ENCODE measurements at regions not wholly inside any gene's neighbourhood (a gene's known extent, or its start where the extent isn't known, plus 50 kb on each side); places are given as distances from the start of the nearest gene placed in this dataset.

- no peak overlapping the region for H3K27ac Mint-ChIP-seq (ENCODE audit: unreplicated experiment)
- no TSS peak for BruUV-seq (replicated peaks)
- Histone ChIP-seq H3K27me3 (replicated peaks; ENCODE audit: control insufficient read depth, insufficient read depth, low read length) (no peaks in the 10 kb centered on the region), H3K4me1 (no peaks in the 10 kb centered on the region), H3K36me3 (ENCODE audit: control insufficient read depth, insufficient read depth, low read length) (no peaks in the 10 kb centered on the region), H3K4me3 (ENCODE audit: low read depth, low read length) (no peak overlapping the region), H3K9me3 (no peaks in the 10 kb centered on the region)
- no peaks in the 10 kb centered on the region for H3K36me3 Mint-ChIP-seq (ENCODE audit: insufficient read depth, unreplicated experiment)
- TF ChIP-seq CTCF (IDR thresholded peaks at IDR 0.05; ENCODE audit: insufficient read depth in 1 of 2, low read depth in 1 of 2, low read length in 1 of 2, severe bottlenecking in 1 of 2, unreplicated experiment in 1 of 2), result no peak
- peaks cover 15% of the 10 kb centered on the region for H3K27me3 Mint-ChIP-seq (ENCODE audit: insufficient read depth, unreplicated experiment)
- ChIA-PET CTCF (no interaction called here), POLR2A (no interaction called here)
- H3K4me1 Mint-ChIP-seq (ENCODE audit: low read depth, unreplicated experiment), result no peaks in the 10 kb centered on the region
- DNase-seq, result no peak
- no peak overlapping the region for H3K4me3 Mint-ChIP-seq (ENCODE audit: unreplicated experiment)
- no peaks in the 10 kb centered on the region for H3K9me3 Mint-ChIP-seq (ENCODE audit: unreplicated experiment)
- intact Hi-C loops (cut with micrococcal nuclease; ENCODE audit: unreplicated experiment), result no loop called here
Observed at GRCh38 chr7:136179154-136179553, 202.0 kb upstream of the MTPN start.

GRCh38 chr7:136174477-136175125 lies 197.4 kb upstream of the MTPN start:
- no peaks in the 10 kb centered on the region for H3K27me3 Mint-ChIP-seq (ENCODE audit: insufficient read depth, unreplicated experiment)
- no peaks in the 10 kb centered on the region for H3K4me1 Mint-ChIP-seq (ENCODE audit: low read depth, unreplicated experiment)
- Histone ChIP-seq H3K27me3 (replicated peaks; ENCODE audit: control insufficient read depth, insufficient read depth, low read length) (no peaks in the 10 kb centered on the region), H3K36me3 (ENCODE audit: control insufficient read depth, insufficient read depth, low read length) (no peaks in the 10 kb centered on the region), H3K4me1 (no peaks in the 10 kb centered on the region), H3K4me3 (ENCODE audit: low read depth, low read length) (no peak overlapping the region), H3K9me3 (no peaks in the 10 kb centered on the region)
- intact Hi-C loops (cut with micrococcal nuclease; ENCODE audit: unreplicated experiment), result no loop called here
- H3K27ac Mint-ChIP-seq (ENCODE audit: unreplicated experiment), result no peak overlapping the region
- no peak for DNase-seq
- BruUV-seq (replicated peaks), result no TSS peak
- no peaks in the 10 kb centered on the region for H3K36me3 Mint-ChIP-seq (ENCODE audit: insufficient read depth, unreplicated experiment)
- TF ChIP-seq CTCF (IDR thresholded peaks at IDR 0.05; ENCODE audit: insufficient read depth in 1 of 2, low read depth in 1 of 2, low read length in 1 of 2, severe bottlenecking in 1 of 2, unreplicated experiment in 1 of 2), result no peak
- H3K9me3 Mint-ChIP-seq (ENCODE audit: unreplicated experiment), result no peaks in the 10 kb centered on the region
- ChIA-PET POLR2A (no interaction called here), CTCF (no interaction called here)
- no peak overlapping the region for H3K4me3 Mint-ChIP-seq (ENCODE audit: unreplicated experiment)

GRCh38 chr7:136173874-136174273 lies 196.7 kb upstream of the MTPN start:
- H3K4me1 ChIP-seq, result no peaks in the 10 kb centered on the region
- H3K36me3 ChIP-seq (ENCODE audit: control insufficient read depth, insufficient read depth, low read length), result no peaks in the 10 kb centered on the region
- POLR2A ChIA-PET, result no interaction called here
- intact Hi-C loops (cut with micrococcal nuclease; ENCODE audit: unreplicated experiment), result no loop called here
- H3K27me3 ChIP-seq (replicated peaks; ENCODE audit: control insufficient read depth, insufficient read depth, low read length), result no peaks in the 10 kb centered on the region
- Mint-ChIP-seq H3K4me3 (ENCODE audit: unreplicated experiment) (no peak overlapping the region), H3K36me3 (ENCODE audit: insufficient read depth, unreplicated experiment) (no peaks in the 10 kb centered on the region), H3K27ac (ENCODE audit: unreplicated experiment) (no peak overlapping the region), H3K4me1 (ENCODE audit: low read depth, unreplicated experiment) (no peaks in the 10 kb centered on the region), H3K9me3 (ENCODE audit: unreplicated experiment) (no peaks in the 10 kb centered on the region), H3K27me3 (ENCODE audit: insufficient read depth, unreplicated experiment) (peaks cover 2% of the 10 kb centered on the region)
- no peaks in the 10 kb centered on the region for H3K9me3 ChIP-seq
- BruUV-seq (replicated peaks), result no TSS peak
- CTCF ChIA-PET, result no interaction called here
- DNase-seq, result no peak
- TF ChIP-seq CTCF (IDR thresholded peaks at IDR 0.05; ENCODE audit: insufficient read depth in 1 of 2, low read depth in 1 of 2, low read length in 1 of 2, severe bottlenecking in 1 of 2, unreplicated experiment in 1 of 2), result no peak
- H3K4me3 ChIP-seq (ENCODE audit: low read depth, low read length), result no peak overlapping the region
